NB4 (cell line): ENCODE measurements at regions not wholly inside any gene's neighbourhood (a gene's known extent, or its start where the extent isn't known, plus 50 kb on each side); places are given as distances from the start of the nearest gene placed in this dataset.

Experiments used
- CTCF ChIP-seq: IDR thresholded peaks from one replicate; pipeline ENCODE4 v1.5.1; 2012; ENCODE audit warnings: low read depth, low read length
- MAX ChIP-seq: IDR thresholded peaks from 2 replicates; pipeline ENCODE4 v1.6.1; 2011; ENCODE audit warnings: low read depth, low read length
- MYC ChIP-seq: IDR thresholded peaks from 2 replicates; pipeline ENCODE4 v1.6.1; 2011; ENCODE audit warnings: low read depth, low read length
- POLR2A ChIP-seq: IDR thresholded peaks from 2 replicates; pipeline ENCODE4 v1.6.1; 2011; ENCODE audit warnings: mild to moderate bottlenecking; ENCODE audit not compliant: insufficient read length; ENCODE audit errors: extremely low read depth

GRCh38 chr15:87662575-87662974, 594.0 kb downstream of the NTRK3 start:
- TF ChIP-seq POLR2A (no peak), MAX (no peak), CTCF (no peak), MYC (no peak)
